Right atrium auricular region (tissue), 2 donors: ENCODE measurements at regions not wholly inside any gene's neighbourhood (a gene's known extent, or its start where the extent isn't known, plus 50 kb on each side); places are given as distances from the start of the nearest gene placed in this dataset.

Experiments
- DNase-seq: peaks from one replicate; pipeline ENCODE4 v3.0.0-alpha.2; 2019; ENCODE audit warnings: low spot score
- H3K27ac ChIP-seq, 2 donors: fragments of 200-600 bp; sonication (generic); 1 replicate in 1 of 2; 2 replicates in 1 of 2; pipeline ENCODE4 v1.5.1; 2016 to 2019
- H3K27me3 ChIP-seq, 2 donors: fragments of 200-600 bp; sonication (generic); one replicate each; pipeline versions ENCODE4 v1.5.1 to v1.6.0; 2017 to 2019
- H3K36me3 ChIP-seq: fragments of 200-600 bp; sonication (generic); one replicate; pipeline ENCODE4 v1.5.1; 2016
- H3K4me1 ChIP-seq, 2 donors: fragments of 200-600 bp; sonication (generic); one replicate each; pipeline versions ENCODE4 v1.5.1 to v1.6.0; 2017 to 2019
- H3K4me3 ChIP-seq, 2 donors: fragments of 200-600 bp; sonication (generic); 1 replicate in 1 of 2; 2 replicates in 1 of 2; pipeline ENCODE4 v1.5.1; 2017 to 2019; ENCODE audit warnings: mild to moderate bottlenecking in 1 of 2, moderate library complexity in 1 of 2
- H3K9me3 ChIP-seq, 2 donors: fragments of 200-600 bp; sonication (generic); one replicate each; pipeline ENCODE4 v1.5.1; 2019
- TF ChIP-seq, protein P1 (sequence below), 2 donors: fragments of 200-600 bp; sonication (generic); IDR thresholded peaks; one replicate each; pipeline ENCODE4 v1.5.1; 2019; ENCODE audit warnings: antibody characterized with exemption in 2 of 2

DNA sequence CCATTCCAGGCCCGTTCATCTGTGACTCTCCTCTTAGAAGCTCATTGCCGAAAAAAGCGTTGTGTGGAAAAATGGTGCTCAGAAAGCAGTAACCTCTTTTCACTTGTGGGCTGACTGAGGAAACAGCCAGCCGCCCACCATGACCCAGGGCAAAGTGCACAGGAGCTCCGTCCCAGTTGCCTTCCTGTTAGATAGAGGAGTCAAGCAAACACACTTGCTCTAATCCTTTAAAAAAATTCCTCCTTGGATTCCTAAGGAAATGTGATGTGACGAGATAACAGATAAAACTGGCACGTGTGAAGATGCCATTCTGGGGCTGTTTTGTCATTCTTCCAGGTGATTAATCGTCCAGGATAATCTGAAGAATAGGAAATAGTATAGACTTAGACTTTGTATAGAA is 396.8 kb upstream of the DDHD1 start:
- Histone ChIP-seq H3K9me3 (no peaks in the 10 kb centered on the region), H3K4me3 (no peak overlapping the region), H3K36me3 (no peaks in the 10 kb centered on the region), H3K27ac (no peak overlapping the region), H3K27me3 (no peaks in the 10 kb centered on the region), H3K4me1 (no peaks in the 10 kb centered on the region)
- DNase-seq: no peak
- TF ChIP-seq, protein P1, sequence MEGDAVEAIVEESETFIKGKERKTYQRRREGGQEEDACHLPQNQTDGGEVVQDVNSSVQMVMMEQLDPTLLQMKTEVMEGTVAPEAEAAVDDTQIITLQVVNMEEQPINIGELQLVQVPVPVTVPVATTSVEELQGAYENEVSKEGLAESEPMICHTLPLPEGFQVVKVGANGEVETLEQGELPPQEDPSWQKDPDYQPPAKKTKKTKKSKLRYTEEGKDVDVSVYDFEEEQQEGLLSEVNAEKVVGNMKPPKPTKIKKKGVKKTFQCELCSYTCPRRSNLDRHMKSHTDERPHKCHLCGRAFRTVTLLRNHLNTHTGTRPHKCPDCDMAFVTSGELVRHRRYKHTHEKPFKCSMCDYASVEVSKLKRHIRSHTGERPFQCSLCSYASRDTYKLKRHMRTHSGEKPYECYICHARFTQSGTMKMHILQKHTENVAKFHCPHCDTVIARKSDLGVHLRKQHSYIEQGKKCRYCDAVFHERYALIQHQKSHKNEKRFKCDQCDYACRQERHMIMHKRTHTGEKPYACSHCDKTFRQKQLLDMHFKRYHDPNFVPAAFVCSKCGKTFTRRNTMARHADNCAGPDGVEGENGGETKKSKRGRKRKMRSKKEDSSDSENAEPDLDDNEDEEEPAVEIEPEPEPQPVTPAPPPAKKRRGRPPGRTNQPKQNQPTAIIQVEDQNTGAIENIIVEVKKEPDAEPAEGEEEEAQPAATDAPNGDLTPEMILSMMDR (IDR thresholded peaks at IDR 0.05): no peak

DNA sequence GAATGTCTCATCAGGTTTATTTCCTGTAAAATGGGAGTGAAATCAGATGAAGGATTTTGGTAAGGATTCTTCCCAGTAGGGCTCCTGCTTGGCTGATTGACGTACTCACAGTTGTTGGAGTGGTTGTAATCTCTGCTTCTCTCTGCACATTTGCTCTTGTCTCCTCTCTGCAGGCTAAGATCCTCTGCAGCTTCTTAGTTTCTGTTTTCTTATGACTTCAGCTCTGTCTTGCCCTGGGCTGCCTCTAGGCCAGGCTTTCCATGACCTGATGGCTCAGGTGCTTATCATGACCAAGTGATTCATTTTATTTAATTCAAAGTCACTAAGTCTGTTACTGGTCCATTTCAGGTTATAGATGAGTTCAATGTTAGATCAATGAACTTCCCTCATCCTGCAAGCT is 394.5 kb upstream of the DDHD1 start:
- TF ChIP-seq, protein P1 (IDR thresholded peaks at IDR 0.05): no peak
- no peaks in the 10 kb centered on the region for H3K27me3 ChIP-seq
- H3K36me3 ChIP-seq: no peaks in the 10 kb centered on the region
- no peak overlapping the region for H3K27ac ChIP-seq
- DNase-seq: no peak
- no peaks in the 10 kb centered on the region for H3K9me3 ChIP-seq
- no peak overlapping the region for H3K4me3 ChIP-seq
- H3K4me1 ChIP-seq: no peaks in the 10 kb centered on the region

DNA sequence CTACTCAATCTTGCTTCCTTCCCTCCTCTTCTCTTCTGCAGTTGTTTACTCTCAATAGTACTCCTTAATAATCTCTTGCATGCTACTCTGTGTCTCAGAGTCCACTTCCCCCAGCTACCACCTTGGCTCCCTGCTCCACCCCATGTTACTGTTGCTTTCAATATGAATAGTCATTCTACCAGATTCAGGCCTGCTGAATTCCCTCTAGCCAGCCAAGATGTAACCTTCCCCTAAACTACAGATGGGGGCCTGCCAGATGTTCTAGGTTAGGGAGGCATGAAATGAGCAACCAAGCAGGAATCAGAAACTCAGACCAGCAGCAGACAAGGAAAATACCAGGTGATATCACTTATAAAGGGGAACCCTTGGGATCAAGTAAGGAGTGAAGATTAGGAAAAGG is 392.1 kb upstream of the DDHD1 start:
- Histone ChIP-seq H3K36me3 (no peaks in the 10 kb centered on the region), H3K4me3 (no peak overlapping the region), H3K9me3 (no peaks in the 10 kb centered on the region), H3K4me1 (no peaks in the 10 kb centered on the region), H3K27me3 (no peaks in the 10 kb centered on the region), H3K27ac (no peak overlapping the region)
- no peak for DNase-seq
- TF ChIP-seq, protein P1 (IDR thresholded peaks at IDR 0.05): no peak

DNA sequence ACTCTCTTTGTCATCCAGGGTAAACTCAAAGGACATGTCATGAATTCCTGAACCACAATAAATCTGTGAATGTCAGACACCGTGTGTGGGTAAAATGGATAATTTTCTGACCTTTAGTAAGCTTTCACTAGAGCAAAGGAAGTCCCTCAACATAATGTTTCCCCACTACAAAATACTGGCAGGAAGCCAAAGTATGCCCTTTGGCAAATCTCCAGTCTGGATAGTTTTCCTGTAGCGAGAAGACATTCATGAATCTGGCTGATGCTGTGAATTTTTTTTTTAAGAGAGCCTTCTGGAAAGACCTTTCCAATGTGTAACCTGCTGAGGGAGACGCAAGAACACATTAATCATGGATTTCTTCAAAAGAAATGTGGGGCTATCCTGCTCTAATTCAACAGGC is 389.6 kb upstream of the DDHD1 start:
- no peak overlapping the region for H3K27ac ChIP-seq
- DNase-seq: no peak
- H3K27me3 ChIP-seq: no peaks in the 10 kb centered on the region
- H3K4me3 ChIP-seq: no peak overlapping the region
- H3K4me1 ChIP-seq: no peaks in the 10 kb centered on the region
- H3K9me3 ChIP-seq: no peaks in the 10 kb centered on the region
- no peaks in the 10 kb centered on the region for H3K36me3 ChIP-seq
- TF ChIP-seq, protein P1 (IDR thresholded peaks at IDR 0.05): no peak

DNA sequence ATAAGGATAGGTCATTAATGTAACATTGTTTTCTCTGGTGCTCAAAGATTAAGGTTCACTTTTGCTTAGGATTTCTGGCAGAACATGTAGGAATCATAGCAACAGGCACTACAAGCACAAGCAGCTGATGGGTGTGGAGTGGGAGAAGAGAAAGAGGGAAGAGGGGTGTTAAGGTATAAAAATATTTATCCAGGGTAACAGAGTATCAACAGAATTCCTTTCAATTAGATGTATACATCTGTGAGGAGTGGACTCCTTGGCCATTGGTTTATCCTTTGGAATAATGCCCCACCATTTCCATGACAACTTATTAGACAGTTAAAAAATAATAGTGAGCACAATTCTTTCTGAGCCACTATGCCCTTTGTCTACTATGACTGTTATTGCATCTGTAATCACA is 388.3 kb upstream of the DDHD1 start:
- no peaks in the 10 kb centered on the region for H3K4me1 ChIP-seq

More for the DNA sequence above, 388.3 kb upstream of the DDHD1 start:
- Histone ChIP-seq H3K4me3 (no peak overlapping the region), H3K27me3 (no peaks in the 10 kb centered on the region), H3K36me3 (no peaks in the 10 kb centered on the region), H3K9me3 (no peaks in the 10 kb centered on the region), H3K27ac (no peak overlapping the region)
- TF ChIP-seq, protein P1 (IDR thresholded peaks at IDR 0.05): no peak
- DNase-seq: no peak
